ENCODE measurements at regions not wholly inside any gene's neighbourhood (a gene's known extent, or its start where the extent isn't known, plus 50 kb on each side); places are given as distances from the start of the nearest gene placed in this dataset.
"Not testable (repeated sequence)": the region's sequence is repeated elsewhere in the genome, so short reads cannot be mapped to it uniquely, and the experiment has no call there.

GRCh38 chrX:150118476-150118875, 180.2 kb upstream of the EOLA2 start:
- DNase-seq (ENCODE audit: extremely low read depth in 1 of 2, low read depth in 1 of 2) = no peak

- DNase-seq (ENCODE audit: extremely low read depth in 1 of 2, low read depth in 1 of 2) = no peak
Measured at GRCh38 chrX:150119323-150119722, 181.0 kb upstream of the EOLA2 start.

GRCh38 chrX:150125045-150125444, 186.8 kb upstream of the EOLA2 start:
- not testable (repeated sequence) for DNase-seq (ENCODE audit: extremely low read depth in 1 of 2, low read depth in 1 of 2)

- no peak for DNase-seq (ENCODE audit: extremely low read depth in 1 of 2, low read depth in 1 of 2)
Measured at GRCh38 chrX:150127216-150127615, 188.9 kb upstream of the EOLA2 start.

- no peak for DNase-seq (ENCODE audit: extremely low read depth in 1 of 2, low read depth in 1 of 2)
Measured at GRCh38 chrX:150143721-150144440, 205.6 kb upstream of the EOLA2 start.

GRCh38 chrX:150146271-150146896, 208.1 kb upstream of the EOLA2 start:
- DNase-seq (ENCODE audit: extremely low read depth in 1 of 2, low read depth in 1 of 2) = no peak

- no peak for DNase-seq (ENCODE audit: extremely low read depth in 1 of 2, low read depth in 1 of 2)
Measured at GRCh38 chrX:150148749-150149672, 210.7 kb upstream of the EOLA2 start.

GRCh38 chrX:150150076-150150779, 211.9 kb upstream of the EOLA2 start:
- DNase-seq (ENCODE audit: extremely low read depth in 1 of 2, low read depth in 1 of 2) = no peak

GRCh38 chrX:150150780-150151125, 212.4 kb upstream of the MAMLD1 start:
- DNase-seq (ENCODE audit: extremely low read depth in 1 of 2, low read depth in 1 of 2) = no peak

GRCh38 chrX:150152036-150152435, 211.1 kb upstream of the MAMLD1 start:
- DNase-seq (ENCODE audit: extremely low read depth in 1 of 2, low read depth in 1 of 2) = no peak

GRCh38 chrX:150152546-150152945, 210.6 kb upstream of the MAMLD1 start:
- DNase-seq (ENCODE audit: extremely low read depth in 1 of 2, low read depth in 1 of 2) = no peak

- DNase-seq (ENCODE audit: extremely low read depth in 1 of 2, low read depth in 1 of 2) = no peak
Measured at GRCh38 chrX:150155436-150156035, 207.6 kb upstream of the MAMLD1 start.

- DNase-seq (ENCODE audit: extremely low read depth in 1 of 2, low read depth in 1 of 2) = no peak
Measured at GRCh38 chrX:150156615-150157014, 206.5 kb upstream of the MAMLD1 start.

- DNase-seq (ENCODE audit: extremely low read depth in 1 of 2, low read depth in 1 of 2) = no peak
Measured at GRCh38 chrX:150157291-150157690, 205.8 kb upstream of the MAMLD1 start.

GRCh38 chrX:150158554-150159332, 204.4 kb upstream of the MAMLD1 start:
- no peak for DNase-seq (ENCODE audit: extremely low read depth in 1 of 2, low read depth in 1 of 2)

GRCh38 chrX:150159537-150159936, 203.6 kb upstream of the MAMLD1 start:
- no peak for DNase-seq (ENCODE audit: extremely low read depth in 1 of 2, low read depth in 1 of 2)

- no peak for DNase-seq (ENCODE audit: extremely low read depth in 1 of 2, low read depth in 1 of 2)
Measured at GRCh38 chrX:150160656-150161055, 202.5 kb upstream of the MAMLD1 start.

GRCh38 chrX:150161193-150161592, 201.9 kb upstream of the MAMLD1 start:
- DNase-seq (ENCODE audit: extremely low read depth in 1 of 2, low read depth in 1 of 2) = no peak

- DNase-seq (ENCODE audit: extremely low read depth in 1 of 2, low read depth in 1 of 2) = no peak
Measured at GRCh38 chrX:150162141-150162540, 201.0 kb upstream of the MAMLD1 start.

Data from activated CD8-positive, alpha-beta memory T cell treated with anti-CD3 and anti-CD28 coated beads for 1 hour (primary cell).